H9 (cell line): ENCODE measurements at regions not wholly inside any gene's neighbourhood (a gene's known extent, or its start where the extent isn't known, plus 50 kb on each side); places are given as distances from the start of the nearest gene placed in this dataset.

Experiments used
- DNase-seq: peaks from one replicate; pipeline ENCODE4 v3.0.0-alpha.2; 2017
- H2AFZ ChIP-seq: one replicate; pipeline ENCODE4 v1.6.1; 2013; ENCODE audit warnings: mild to moderate bottlenecking, low read length, control low read depth, moderate library complexity
- H2AK5ac ChIP-seq: 2 replicates; pipeline ENCODE4 v1.6.1; 2013; ENCODE audit warnings: low read length, control low read depth, mixed read lengths; ENCODE audit not compliant: insufficient read length
- H2BK120ac ChIP-seq: one replicate; pipeline ENCODE4 v1.6.1; 2013; ENCODE audit warnings: low read depth, mild to moderate bottlenecking, low read length, control low read depth, inconsistent platforms; ENCODE audit not compliant: poor library complexity, severe bottlenecking
- H2BK12ac ChIP-seq: 2 replicates; pipeline ENCODE4 v1.6.1; 2013; ENCODE audit warnings: low read length, control low read depth, mixed read lengths, low read depth; ENCODE audit not compliant: insufficient read length
- H2BK15ac ChIP-seq: 2 replicates; pipeline ENCODE4 v1.6.1; 2013; ENCODE audit warnings: low read depth, low read length, control low read depth
- H2BK20ac ChIP-seq: one replicate; pipeline ENCODE4 v1.6.1; 2013; ENCODE audit warnings: low read depth, mild to moderate bottlenecking, low read length, control low read depth, inconsistent platforms; ENCODE audit not compliant: poor library complexity, severe bottlenecking
- H2BK5ac ChIP-seq: 2 replicates; pipeline ENCODE4 v1.6.1; 2013; ENCODE audit warnings: low read length, control low read depth, mixed read lengths; ENCODE audit not compliant: insufficient read length
- H3K14ac ChIP-seq: 2 replicates; pipeline ENCODE4 v1.6.1; 2013; ENCODE audit warnings: low read length, control low read depth; ENCODE audit not compliant: insufficient read depth
- H3K18ac ChIP-seq: 2 replicates; pipeline ENCODE4 v1.6.1; 2013; ENCODE audit warnings: low read depth, mild to moderate bottlenecking, mixed read lengths, low read length, control low read depth; ENCODE audit not compliant: insufficient read length
- H3K23ac ChIP-seq: 2 replicates; pipeline ENCODE4 v1.6.1; 2013; ENCODE audit warnings: low read length, control low read depth, mixed read lengths, low read depth; ENCODE audit not compliant: insufficient read length
- H3K23me2 ChIP-seq: 2 replicates; pipeline ENCODE4 v1.6.1; 2013; ENCODE audit warnings: low read depth, mild to moderate bottlenecking, mixed read lengths, low read length, control low read depth; ENCODE audit not compliant: insufficient read length, poor library complexity, severe bottlenecking
- H3K27ac ChIP-seq: 2 replicates; pipeline ENCODE4 v1.5.1; 2013; ENCODE audit warnings: low read length, control low read depth, mixed read lengths, low read depth; ENCODE audit not compliant: insufficient read length
- H3K27me3 ChIP-seq: 2 replicates; pipeline ENCODE4 v1.6.1; 2013; ENCODE audit warnings: low read length, control low read depth, inconsistent platforms; ENCODE audit not compliant: insufficient read depth
- H3K4ac ChIP-seq: 2 replicates; pipeline ENCODE4 v1.6.1; 2013; ENCODE audit warnings: low read depth, mild to moderate bottlenecking, control low read depth, inconsistent platforms, low read length, moderate library complexity
- H3K4me1 ChIP-seq: 2 replicates; pipeline ENCODE4 v1.6.1; 2013; ENCODE audit warnings: low read length, control low read depth, inconsistent platforms; ENCODE audit not compliant: insufficient read depth
- H3K4me2 ChIP-seq: 2 replicates; pipeline ENCODE4 v1.6.1; 2013; ENCODE audit warnings: low read length, control low read depth, mixed read lengths; ENCODE audit not compliant: insufficient read length, insufficient read depth
- H3K56ac ChIP-seq: 2 replicates; pipeline ENCODE4 v1.6.1; 2013; ENCODE audit warnings: low read depth, mild to moderate bottlenecking, mixed read lengths, low read length, control low read depth; ENCODE audit not compliant: insufficient read length
- H3K79me1 ChIP-seq: 2 replicates; pipeline ENCODE4 v1.6.1; 2013; ENCODE audit warnings: low read depth, mild to moderate bottlenecking, moderate library complexity, low read length, control low read depth, inconsistent platforms; ENCODE audit not compliant: insufficient read depth, poor library complexity, severe bottlenecking
- H3K79me2 ChIP-seq: 2 replicates; pipeline ENCODE4 v1.6.1; 2013; ENCODE audit warnings: low read length, control low read depth, inconsistent platforms; ENCODE audit not compliant: insufficient read depth
- H3K9ac ChIP-seq: 2 replicates; pipeline ENCODE4 v1.6.1; 2013; ENCODE audit warnings: low read length, control low read depth, mixed read lengths; ENCODE audit not compliant: insufficient read length; ENCODE audit errors: extremely low read depth
- H3K9me3 ChIP-seq: one replicate; pipeline ENCODE4 v1.6.1; 2013; ENCODE audit warnings: low read depth, low read length, inconsistent platforms; ENCODE audit not compliant: control insufficient read depth
- H3T11ph ChIP-seq: one replicate; pipeline ENCODE4 v1.6.1; 2013; ENCODE audit warnings: mild to moderate bottlenecking, low read length, control low read depth, inconsistent platforms
- H4K20me1 ChIP-seq: one replicate; pipeline ENCODE4 v1.6.1; 2013; ENCODE audit not compliant: control insufficient read depth, insufficient read length, insufficient read depth
- H4K5ac ChIP-seq: 2 replicates; pipeline ENCODE4 v1.6.1; 2013; ENCODE audit warnings: low read depth, mild to moderate bottlenecking, mixed read lengths, low read length, control low read depth; ENCODE audit not compliant: insufficient read length
- H4K8ac ChIP-seq: replicated peaks from 2 replicates; pipeline ENCODE4 v1.6.1; 2013; ENCODE audit warnings: low read length, control low read depth, mixed read lengths, low read depth; ENCODE audit not compliant: insufficient read length
- H4K91ac ChIP-seq: 2 replicates; pipeline ENCODE4 v1.6.1; 2013; ENCODE audit warnings: low read depth, mild to moderate bottlenecking, moderate library complexity, mixed read lengths, low read length, control low read depth; ENCODE audit not compliant: insufficient read length
- H3K27ac Mint-ChIP-seq, 3 experiments: 2 replicates in 2 of 3; 3 replicates in 1 of 3; pipeline ENCODE4 v1.8.0; 2020 to 2021; ENCODE audit warnings: mixed read lengths in 3 of 3, mild to moderate bottlenecking in 1 of 3, moderate library complexity in 1 of 3
- H3K27me3 Mint-ChIP-seq: 2 replicates; pipeline ENCODE4 v1.8.0; 2021; ENCODE audit warnings: low read depth, mild to moderate bottlenecking, moderate library complexity, mixed read lengths
- H3K36me3 Mint-ChIP-seq, 3 experiments: 2 replicates in 2 of 3; 3 replicates in 1 of 3; pipeline ENCODE4 v1.8.0; 2020 to 2021; ENCODE audit warnings: low read depth in 3 of 3, mixed read lengths in 3 of 3; ENCODE audit not compliant: insufficient read depth in 1 of 3
- H3K4me1 Mint-ChIP-seq, 2 experiments: 2 replicates each; pipeline ENCODE4 v1.8.0; 2020; ENCODE audit warnings: mixed read lengths in 2 of 2
- H3K4me3 Mint-ChIP-seq, 2 experiments: 2 replicates in 1 of 2; 3 replicates in 1 of 2; pipeline ENCODE4 v1.8.0; 2020 to 2021; ENCODE audit warnings: mild to moderate bottlenecking in 2 of 2, mixed read lengths in 2 of 2, moderate library complexity in 1 of 2
- H3K9me3 Mint-ChIP-seq, 2 experiments: 2 replicates in 1 of 2; 3 replicates in 1 of 2; pipeline ENCODE4 v1.8.0; 2020; ENCODE audit warnings: mild to moderate bottlenecking in 2 of 2, mixed read lengths in 2 of 2, moderate library complexity in 1 of 2
- WGBS: extraction: QIAGEN DNeasy Blood & Tissue Kit; methylation state at CpG from one replicate; pipeline ENCODE4 v1.1.7; 2013; ENCODE audit warnings: missing lambda C conversion rate, low lambda C conversion rate, mixed read lengths; ENCODE audit not compliant: insufficient read length; ENCODE audit errors: extremely low coverage; 5-methylcytosine and 5-hydroxymethylcytosine counted together
- TF ChIP-seq, protein P1 (sequence below): fragments of 200-600 bp; sonication (generic); conservative IDR thresholded peaks from 3 replicates; pipeline ENCODE4 v1.8.0; 2021; ENCODE audit warnings: antibody characterized with exemption, mild to moderate bottlenecking

DNA sequence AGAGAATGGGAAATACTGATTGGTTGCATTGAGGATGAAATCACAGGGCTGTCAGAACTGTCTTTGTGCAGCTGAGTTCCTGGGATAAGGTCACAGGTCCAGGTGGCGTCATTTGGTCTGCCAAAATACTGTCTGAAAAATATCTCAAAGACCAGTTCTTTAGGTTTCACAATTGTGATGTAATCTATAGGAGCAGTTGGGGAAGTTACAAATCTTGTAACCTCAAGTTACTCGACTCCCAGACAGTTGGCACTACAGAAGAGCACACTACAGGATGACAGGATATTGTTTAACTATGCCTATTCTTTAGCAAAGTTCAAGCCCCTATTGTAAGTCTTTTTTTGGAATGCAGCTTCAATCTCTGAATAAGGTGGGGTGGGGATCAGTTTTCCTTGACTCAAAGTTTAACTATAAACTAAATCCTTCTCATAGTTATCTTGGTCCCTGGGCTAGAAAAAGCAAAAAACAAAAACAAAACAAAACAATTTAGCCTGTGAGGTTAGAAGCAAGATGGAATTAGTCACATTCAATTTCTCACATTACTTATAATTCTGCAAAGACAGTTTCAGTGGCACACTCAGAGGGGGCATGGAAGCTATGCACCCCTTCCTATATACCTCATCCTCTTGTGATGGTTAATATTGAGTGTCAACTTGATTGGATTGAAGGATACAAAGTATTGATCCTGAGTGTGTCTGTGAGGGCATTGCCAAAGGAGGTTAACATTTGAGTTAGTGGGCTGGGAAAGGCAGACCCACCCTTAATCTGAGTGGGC lies 276.0 kb downstream of the AUH start:
- Histone ChIP-seq H3K4me2 (no peak overlapping the region), H3T11ph (no peak overlapping the region), H3K4me1 (peaks cover 2% of the 10 kb centered on the region; the same call in 1 of the 2 replicates), H4K8ac (no peak overlapping the region), H2BK12ac (no peak overlapping the region), H3K56ac (no peak overlapping the region), H3K9ac (no peak overlapping the region), H4K5ac (no peak overlapping the region), H2BK20ac (no peak overlapping the region), H3K18ac (no peak overlapping the region), H3K9me3 (no peaks in the 10 kb centered on the region), H3K27ac (no peak overlapping the region), H3K23me2 (no peaks in the 10 kb centered on the region), H3K79me2 (no peaks in the 10 kb centered on the region), H3K27me3 (no peaks in the 10 kb centered on the region), H2AFZ (no peak overlapping the region), H2BK5ac (no peak overlapping the region), H3K14ac (no peak overlapping the region), H2BK120ac (no peak overlapping the region), H3K23ac (no peak overlapping the region), H4K20me1 (no peaks in the 10 kb centered on the region), H3K79me1 (no peaks in the 10 kb centered on the region), H4K91ac (no peak overlapping the region), H2AK5ac (no peak overlapping the region), H3K4ac (no peak overlapping the region), H2BK15ac (no peak overlapping the region)
- H3K4me1 Mint-ChIP-seq: peaks cover 31 to 43% of the 10 kb centered on the region in 2 experiments
- TF ChIP-seq, protein P1, sequence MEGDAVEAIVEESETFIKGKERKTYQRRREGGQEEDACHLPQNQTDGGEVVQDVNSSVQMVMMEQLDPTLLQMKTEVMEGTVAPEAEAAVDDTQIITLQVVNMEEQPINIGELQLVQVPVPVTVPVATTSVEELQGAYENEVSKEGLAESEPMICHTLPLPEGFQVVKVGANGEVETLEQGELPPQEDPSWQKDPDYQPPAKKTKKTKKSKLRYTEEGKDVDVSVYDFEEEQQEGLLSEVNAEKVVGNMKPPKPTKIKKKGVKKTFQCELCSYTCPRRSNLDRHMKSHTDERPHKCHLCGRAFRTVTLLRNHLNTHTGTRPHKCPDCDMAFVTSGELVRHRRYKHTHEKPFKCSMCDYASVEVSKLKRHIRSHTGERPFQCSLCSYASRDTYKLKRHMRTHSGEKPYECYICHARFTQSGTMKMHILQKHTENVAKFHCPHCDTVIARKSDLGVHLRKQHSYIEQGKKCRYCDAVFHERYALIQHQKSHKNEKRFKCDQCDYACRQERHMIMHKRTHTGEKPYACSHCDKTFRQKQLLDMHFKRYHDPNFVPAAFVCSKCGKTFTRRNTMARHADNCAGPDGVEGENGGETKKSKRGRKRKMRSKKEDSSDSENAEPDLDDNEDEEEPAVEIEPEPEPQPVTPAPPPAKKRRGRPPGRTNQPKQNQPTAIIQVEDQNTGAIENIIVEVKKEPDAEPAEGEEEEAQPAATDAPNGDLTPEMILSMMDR: no peak
- no peak overlapping the region for H3K4me3 Mint-ChIP-seq
- no CpG with 5 or more reads among the region's 2 CpGs for WGBS
- H3K27ac Mint-ChIP-seq: no peak overlapping the region
- no peaks in the 10 kb centered on the region for H3K9me3 Mint-ChIP-seq
- H3K27me3 Mint-ChIP-seq: no peaks in the 10 kb centered on the region; the same call in 1 of the 2 replicates
- H3K36me3 Mint-ChIP-seq: no peaks in the 10 kb centered on the region
- DNase-seq: no peak
